Loucy (cell line): ENCODE measurements at regions not wholly inside any gene's neighbourhood (a gene's known extent, or its start where the extent isn't known, plus 50 kb on each side); places are given as distances from the start of the nearest gene placed in this dataset.

Experiments used
- CTCF ChIP-seq: fragments of 200-600 bp; sonication (generic); conservative IDR thresholded peaks from 2 replicates; pipeline ENCODE4 v1.5.1; 2014; ENCODE audit warnings: mild to moderate bottlenecking, antibody characterized with exemption, low read length
- EZH2phosphoT487 ChIP-seq: fragments of 200-600 bp; IDR thresholded peaks from 2 replicates; pipeline ENCODE4 v1.6.1; 2018; ENCODE audit warnings: antibody characterized with exemption, mild to moderate bottlenecking, moderate library complexity, borderline replicate concordance

GRCh38 chr3:70516076-70516475 lies 203.6 kb upstream of the MDFIC2 start:
- TF ChIP-seq CTCF = no peak
- no peak for TF ChIP-seq EZH2phosphoT487
